HCT116 (cell line): ENCODE measurements at regions not wholly inside any gene's neighbourhood (a gene's known extent, or its start where the extent isn't known, plus 50 kb on each side); places are given as distances from the start of the nearest gene placed in this dataset.

Source experiments
- ATAC-seq: fragments of 200-7000 bp; cut with Tn5 transposase; 2 replicates; pipeline ENCODE4 v1.9.1; 2020; ENCODE audit warnings: mild to moderate bottlenecking, moderate library complexity
- BruUV-seq: library from RNA; stranded (reverse); fragments of 400-500 nt; replicated peaks from 2 replicates; lab custom pipeline; 2021; lab: Mats Ljungman, UMichigan
- CTCF ChIA-PET: fragments of 300-600 bp; sonication (Branson Sonifier 250); formaldehyde crosslinking; loops from one replicate; lab custom pipeline; 2021; ENCODE audit warnings: antibody characterized with exemption; lab: Charles Lee
- POLR2A ChIA-PET: fragments of 300-600, 350-600 bp; sonication (Branson Sonifier 250); formaldehyde crosslinking; loops from one replicate; lab custom pipeline; 2021; ENCODE audit warnings: antibody characterized with exemption; lab: Charles Lee
- RAD21 ChIA-PET, 2 experiments: fragments of 300-600 bp; sonication (Branson Sonifier 250); formaldehyde crosslinking; loops; one replicate each; lab custom pipeline; 2023; ENCODE audit warnings: low total read pairs in 2 of 2; ENCODE audit not compliant: uncharacterized antibody in 2 of 2, unreplicated experiment in 2 of 2, low non-redundant PET in 1 of 2; lab: Charles Lee
- DNase-seq: peaks from one replicate; pipeline ENCODE4 v3.0.0-alpha.2; 2010; ENCODE audit warnings: low read depth, low spot score
- H2AFZ ChIP-seq: fragments of 200-600 bp; shearing (Covaris generic), sonication (generic); 2 replicates; pipeline ENCODE4 v1.6.1; 2017; ENCODE audit warnings: low read depth, mixed run types, mixed read lengths, antibody characterized with exemption, low read length; ENCODE audit not compliant: poor library complexity, severe bottlenecking
- H3K27ac ChIP-seq: 2 replicates; pipeline ENCODE4 v1.5.1; 2012; ENCODE audit warnings: low read depth, low read length
- H3K27me3 ChIP-seq: fragments of 200-600 bp; sonication (generic); 2 replicates; pipeline ENCODE4 v1.6.1; 2016; ENCODE audit warnings: mixed run types, low read length, mixed read lengths; ENCODE audit not compliant: insufficient read depth
- H3K36me3 ChIP-seq, 2 experiments: fragments of 200-500 bp in 1 of 2; fragments of 200-600 bp in 1 of 2; sonication (Bioruptor generic) in 1 of 2; sonication (generic) in 1 of 2; 2 replicates each; pipeline versions ENCODE4 v1.5.1 to v1.6.1; 2014 to 2016; ENCODE audit warnings: low read length in 2 of 2, inconsistent platforms in 1 of 2, mixed read lengths in 1 of 2, mixed run types in 1 of 2; ENCODE audit not compliant: insufficient read depth in 2 of 2, control insufficient read depth in 1 of 2
- H3K4me1 ChIP-seq, 2 experiments: fragments of 200-600 bp in 1 of 2; sonication (generic) in 1 of 2; 2 replicates each; pipeline versions ENCODE4 v1.5.1 to v1.6.1; 2012 to 2017; ENCODE audit warnings: low read length in 2 of 2, inconsistent platforms in 1 of 2, mild to moderate bottlenecking in 1 of 2, mixed read lengths in 1 of 2, mixed run types in 1 of 2, moderate library complexity in 1 of 2; ENCODE audit not compliant: insufficient read depth in 2 of 2, control insufficient read depth in 1 of 2
- H3K4me2 ChIP-seq: fragments of 200-600 bp; sonication (generic); 2 replicates; pipeline ENCODE4 v1.6.1; 2017; ENCODE audit warnings: mixed run types, low read length, mixed read lengths
- H3K4me3 ChIP-seq, 2 experiments: fragments of 200-600 bp in 1 of 2; sonication (generic) in 1 of 2; replicated peaks in 1 of 2; 2 replicates each; pipeline ENCODE4 v1.5.1; 2011 to 2016; ENCODE audit warnings: low read length in 2 of 2, control low read depth in 1 of 2, low read depth in 1 of 2, mild to moderate bottlenecking in 1 of 2, mixed read lengths in 1 of 2, mixed run types in 1 of 2
- H3K79me2 ChIP-seq: fragments of 200-600 bp; sonication (generic); 2 replicates; pipeline ENCODE4 v1.6.1; 2017; ENCODE audit warnings: mild to moderate bottlenecking, mixed run types, low read length, moderate library complexity, mixed read lengths; ENCODE audit not compliant: insufficient read depth
- H3K9ac ChIP-seq: fragments of 200-600 bp; sonication (generic); 2 replicates; pipeline ENCODE4 v1.6.1; 2016; ENCODE audit warnings: low read length, mixed read lengths
- H3K9me2 ChIP-seq: fragments of 200-600 bp; sonication (generic), shearing (Covaris generic); 2 replicates; pipeline ENCODE4 v1.6.1; 2017; ENCODE audit warnings: mixed run types, mild to moderate bottlenecking, moderate library complexity; ENCODE audit not compliant: insufficient read depth
- H3K9me3 ChIP-seq, 2 experiments: fragments of 200-500 bp in 1 of 2; fragments of 200-600 bp in 1 of 2; sonication (Bioruptor generic) in 1 of 2; sonication (generic) in 1 of 2; 2 replicates each; pipeline ENCODE4 v1.6.1; 2014 to 2017; ENCODE audit warnings: low read length in 2 of 2, mixed read lengths in 2 of 2, inconsistent platforms in 1 of 2, low read depth in 1 of 2, mild to moderate bottlenecking in 1 of 2, mixed run types in 1 of 2, moderate library complexity in 1 of 2; ENCODE audit not compliant: control insufficient read depth in 1 of 2, insufficient read depth in 1 of 2
- H4K20me1 ChIP-seq: fragments of 200-600 bp; sonication (generic), shearing (Covaris generic); 2 replicates; pipeline ENCODE4 v1.6.1; 2017; ENCODE audit warnings: mixed run types, mild to moderate bottlenecking, moderate library complexity; ENCODE audit not compliant: insufficient read depth
- CBX3 ChIP-seq: IDR thresholded peaks from 2 replicates; pipeline ENCODE4 v1.6.1; 2012; ENCODE audit warnings: low read depth
- EGR1 ChIP-seq: IDR thresholded peaks from 2 replicates; pipeline ENCODE4 v1.6.1; 2012; ENCODE audit warnings: low read depth
- ELF1 ChIP-seq: IDR thresholded peaks from 2 replicates; pipeline ENCODE4 v1.6.1; 2012; ENCODE audit warnings: low read depth, borderline replicate concordance
- EZH2phosphoT487 ChIP-seq: fragments of 200-600 bp; IDR thresholded peaks from 2 replicates; pipeline ENCODE4 v1.6.1; 2018; ENCODE audit warnings: antibody characterized with exemption, borderline replicate concordance
- FOSL1 ChIP-seq: IDR thresholded peaks from 2 replicates; pipeline ENCODE4 v1.6.1; 2012; ENCODE audit warnings: low read depth
- POLR2A ChIP-seq: IDR thresholded peaks from 2 replicates; pipeline ENCODE4 v1.7.0; 2011; ENCODE audit warnings: borderline replicate concordance; ENCODE audit not compliant: insufficient read depth, insufficient read length; ENCODE audit errors: extremely low read depth
- POLR2AphosphoS5 ChIP-seq: IDR thresholded peaks from 2 replicates; pipeline ENCODE4 v1.6.1; 2011; ENCODE audit warnings: mild to moderate bottlenecking, low read depth, low read length, moderate library complexity
- RAD21 ChIP-seq: IDR thresholded peaks from 2 replicates; pipeline ENCODE4 v1.6.1; 2012; ENCODE audit warnings: low read depth, mild to moderate bottlenecking
- SIN3A ChIP-seq: IDR thresholded peaks from 2 replicates; pipeline ENCODE4 v1.6.1; 2012; ENCODE audit warnings: low read depth
- ZNF274 ChIP-seq: fragments of 200-500 bp; sonication (Bioruptor generic); IDR thresholded peaks from 2 replicates; pipeline ENCODE4 v1.6.1; 2014; ENCODE audit warnings: mild to moderate bottlenecking, low read depth, low read length, inconsistent platforms
- intact Hi-C: fragments of 100-400 bp; cut with micrococcal nuclease; formaldehyde crosslinking; loops from 2 replicates; pipeline ENCODE4 v1.10.0; 2022
- TF ChIP-seq, protein P1 (sequence below): IDR thresholded peaks from 2 replicates; pipeline ENCODE4 v1.6.1; 2012
- TF ChIP-seq, protein P2 (sequence below), 3 experiments: fragments of 200-600 bp in 1 of 3; sonication (generic) in 1 of 3; IDR thresholded peaks in 2 of 3; conservative IDR thresholded peaks in 1 of 3; 2 replicates each; pipeline ENCODE4 v1.5.1; 2012 to 2017; ENCODE audit warnings: low read depth in 2 of 3, low read length in 2 of 3, antibody characterized with exemption in 1 of 3, borderline replicate concordance in 1 of 3, control low read depth in 1 of 3, mild to moderate bottlenecking in 1 of 3, mixed read lengths in 1 of 3, mixed run types in 1 of 3, moderate library complexity in 1 of 3; ENCODE audit not compliant: insufficient read depth in 1 of 3

DNA sequence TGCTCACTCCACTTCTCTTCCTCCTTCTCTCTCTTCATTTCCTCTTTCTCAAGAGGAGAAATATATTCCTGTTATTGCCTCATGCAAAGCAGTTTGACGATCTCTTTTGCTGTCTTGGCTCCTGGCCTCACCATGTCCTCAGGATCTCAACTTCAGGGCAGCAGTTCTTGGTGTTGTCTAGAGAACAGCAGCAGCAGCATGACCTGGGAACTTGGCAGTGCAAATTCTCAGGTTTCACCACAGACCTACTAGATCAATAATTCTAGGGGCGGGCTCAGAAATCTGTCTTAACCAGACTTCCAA lies 193.4 kb upstream of the EDNRA start:
- Histone ChIP-seq H3K4me2 (no peak overlapping the region), H3K4me3 (no peak overlapping the region), H3K9me3 (no peaks in the 10 kb centered on the region), H3K79me2 (no peaks in the 10 kb centered on the region), H2AFZ (no peak overlapping the region), H4K20me1 (no peaks in the 10 kb centered on the region), H3K9ac (no peak overlapping the region), H3K27me3 (no peaks in the 10 kb centered on the region), H3K36me3 (no peaks in the 10 kb centered on the region), H3K9me2 (no peaks in the 10 kb centered on the region), H3K4me1 (peaks cover 0 to 4% of the 10 kb centered on the region in 2 experiments; a peak in 1 of 4 replicates), H3K27ac (no peak overlapping the region)
- no TSS peak for BruUV-seq
- ATAC-seq, result no peak
- POLR2A ChIA-PET, result no interaction called here
- intact Hi-C loops, result no loop called here
- CTCF ChIA-PET, result no interaction called here
- TF ChIP-seq, protein P1, sequence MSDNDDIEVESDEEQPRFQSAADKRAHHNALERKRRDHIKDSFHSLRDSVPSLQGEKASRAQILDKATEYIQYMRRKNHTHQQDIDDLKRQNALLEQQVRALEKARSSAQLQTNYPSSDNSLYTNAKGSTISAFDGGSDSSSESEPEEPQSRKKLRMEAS, result no peak
- TF ChIP-seq, protein P2, sequence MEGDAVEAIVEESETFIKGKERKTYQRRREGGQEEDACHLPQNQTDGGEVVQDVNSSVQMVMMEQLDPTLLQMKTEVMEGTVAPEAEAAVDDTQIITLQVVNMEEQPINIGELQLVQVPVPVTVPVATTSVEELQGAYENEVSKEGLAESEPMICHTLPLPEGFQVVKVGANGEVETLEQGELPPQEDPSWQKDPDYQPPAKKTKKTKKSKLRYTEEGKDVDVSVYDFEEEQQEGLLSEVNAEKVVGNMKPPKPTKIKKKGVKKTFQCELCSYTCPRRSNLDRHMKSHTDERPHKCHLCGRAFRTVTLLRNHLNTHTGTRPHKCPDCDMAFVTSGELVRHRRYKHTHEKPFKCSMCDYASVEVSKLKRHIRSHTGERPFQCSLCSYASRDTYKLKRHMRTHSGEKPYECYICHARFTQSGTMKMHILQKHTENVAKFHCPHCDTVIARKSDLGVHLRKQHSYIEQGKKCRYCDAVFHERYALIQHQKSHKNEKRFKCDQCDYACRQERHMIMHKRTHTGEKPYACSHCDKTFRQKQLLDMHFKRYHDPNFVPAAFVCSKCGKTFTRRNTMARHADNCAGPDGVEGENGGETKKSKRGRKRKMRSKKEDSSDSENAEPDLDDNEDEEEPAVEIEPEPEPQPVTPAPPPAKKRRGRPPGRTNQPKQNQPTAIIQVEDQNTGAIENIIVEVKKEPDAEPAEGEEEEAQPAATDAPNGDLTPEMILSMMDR (IDR thresholded peaks at IDR 0.05 in 2 of 3, conservative IDR thresholded peaks at IDR 0.05 in 1 of 3; ENCODE audit: borderline replicate concordance in 1 of 3, insufficient read depth in 1 of 3, low read depth in 2 of 3, low read length in 2 of 3), result no peak
- TF ChIP-seq SIN3A, result no peak
- no peak for TF ChIP-seq EGR1
- TF ChIP-seq ELF1, result no peak
- no peak for TF ChIP-seq CBX3
- TF ChIP-seq POLR2AphosphoS5, result no peak
- TF ChIP-seq POLR2A, result no peak
- no peak for TF ChIP-seq ZNF274
- no peak for TF ChIP-seq FOSL1
- no peak for TF ChIP-seq RAD21
- no peak for TF ChIP-seq EZH2phosphoT487
- RAD21 ChIA-PET, result no interaction called here
- no peak for DNase-seq
